IPS DF 19.7 (cell line): ENCODE measurements at regions not wholly inside any gene's neighbourhood (a gene's known extent, or its start where the extent isn't known, plus 50 kb on each side); places are given as distances from the start of the nearest gene placed in this dataset.
A peak's percentile ranks its signal among the peaks of the same experiment; 100 is the strongest.
"Not testable (repeated sequence)": the region's sequence is repeated elsewhere in the genome, so short reads cannot be mapped to it uniquely, and the experiment has no call there.

Source experiments
- DNase-seq: peaks from one replicate; pipeline ENCODE4 v3.0.0-alpha.2; 2013; ENCODE audit warnings: low read depth, low spot score

DNA sequence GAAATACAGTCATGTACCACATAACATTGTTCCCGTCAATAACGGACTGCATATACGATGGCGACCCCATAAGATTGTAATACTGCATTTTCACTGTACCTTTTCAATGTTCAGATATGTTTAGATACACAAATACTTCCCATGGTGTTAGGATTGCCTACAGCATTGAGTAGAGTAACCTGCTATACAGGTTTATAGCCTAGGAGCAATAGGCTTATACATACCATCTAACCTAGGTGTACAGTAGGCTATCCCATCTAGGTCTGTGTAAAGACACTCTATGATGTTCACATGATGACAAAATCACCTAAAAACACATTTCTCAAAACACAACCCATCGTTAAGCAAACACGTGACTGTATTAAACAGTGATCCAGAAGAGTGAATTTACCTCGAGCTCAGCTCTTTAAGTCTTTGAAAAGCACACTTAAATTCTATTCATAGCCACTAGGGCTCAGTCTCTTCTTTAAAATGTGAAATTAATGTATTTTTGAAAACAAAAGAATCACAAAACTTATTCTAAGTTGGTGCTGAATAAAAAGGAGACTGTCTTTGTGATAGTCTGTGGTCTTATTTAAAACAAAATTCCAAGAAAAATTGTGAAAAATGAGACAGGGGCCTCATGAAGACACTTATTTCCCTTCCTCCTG is 239.1 kb upstream of the ARID2 start:
- no peak for DNase-seq

DNA sequence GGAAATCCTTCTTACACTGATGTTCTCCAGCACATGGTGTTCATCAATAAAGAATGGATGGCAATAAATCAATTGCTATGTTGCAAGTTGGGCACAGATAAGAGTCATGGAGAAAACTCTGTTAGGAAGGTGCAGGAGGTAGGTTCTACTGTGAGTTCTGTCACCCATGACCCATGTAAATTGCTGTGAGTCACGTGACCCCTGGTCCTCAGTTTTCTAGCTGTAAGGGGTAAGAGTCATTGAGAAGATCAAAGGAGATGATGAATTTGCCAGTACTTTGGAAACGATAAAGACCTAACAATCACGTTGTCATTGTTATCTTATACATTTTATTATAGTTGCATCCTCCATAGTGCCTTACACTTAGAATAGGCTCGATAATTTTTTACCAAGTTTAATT is 235.2 kb upstream of the ARID2 start:
- no peak for DNase-seq

GRCh38 chr12:45498645-45499044 is 230.9 kb upstream of the ARID2 start:
- DNase-seq, result no peak

GRCh38 chr12:45502481-45503128 is 226.9 kb upstream of the ARID2 start:
- no peak for DNase-seq

GRCh38 chr12:45503899-45504298 is 225.6 kb upstream of the ARID2 start:
- no peak for DNase-seq

DNA sequence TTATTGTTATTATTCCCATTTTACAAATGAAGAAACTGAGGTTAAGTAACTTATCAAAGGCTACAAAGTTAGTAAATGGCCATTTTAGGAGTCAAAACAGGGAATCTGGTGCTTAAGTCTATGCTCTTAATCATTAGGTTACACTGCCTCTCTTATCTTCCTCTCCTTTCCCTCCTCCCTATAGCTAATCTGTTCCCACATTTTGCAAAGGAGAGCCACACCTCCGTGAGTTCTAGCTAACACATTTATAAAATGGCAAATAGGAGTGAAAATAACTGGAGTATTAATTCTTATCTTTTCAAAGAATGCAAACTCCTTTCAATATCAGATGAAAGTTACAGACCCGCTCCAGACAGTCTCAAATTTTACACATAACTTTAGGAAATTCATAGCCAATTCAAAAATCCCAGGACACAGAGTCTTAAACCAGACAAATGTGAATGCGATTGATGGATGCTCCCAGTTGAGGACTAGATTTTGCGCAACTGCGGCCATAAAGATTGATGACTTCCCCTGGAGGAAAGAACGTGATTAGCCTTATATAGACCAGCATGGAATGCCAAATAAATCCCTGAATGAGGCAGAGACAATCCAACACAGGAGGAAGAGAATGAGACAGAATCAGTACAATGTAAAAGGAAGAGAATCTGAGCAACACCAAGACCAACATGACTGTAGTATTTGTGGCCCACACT is 225.0 kb upstream of the ARID2 start:
- DNase-seq, result no peak

DNA sequence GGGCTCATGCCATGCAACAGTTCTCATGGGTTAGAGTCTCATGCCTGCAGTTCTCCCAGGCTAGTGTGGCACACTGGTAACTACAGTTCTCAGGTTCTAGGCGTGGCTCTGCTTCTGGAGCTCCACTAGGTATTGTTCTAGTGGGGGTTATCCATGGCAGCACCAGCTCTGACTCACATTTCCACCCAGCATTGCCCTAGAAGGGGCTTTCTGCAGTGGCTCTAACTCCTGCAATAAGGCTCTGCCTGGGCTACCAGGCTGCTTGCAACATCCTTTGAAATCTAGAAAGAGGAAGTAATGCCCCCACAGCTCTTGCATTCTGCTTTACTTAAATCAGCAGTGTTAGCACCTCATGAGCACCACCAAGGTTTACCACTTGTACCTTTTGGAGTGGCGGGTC is 220.3 kb upstream of the ARID2 start:
- no peak for DNase-seq

DNA sequence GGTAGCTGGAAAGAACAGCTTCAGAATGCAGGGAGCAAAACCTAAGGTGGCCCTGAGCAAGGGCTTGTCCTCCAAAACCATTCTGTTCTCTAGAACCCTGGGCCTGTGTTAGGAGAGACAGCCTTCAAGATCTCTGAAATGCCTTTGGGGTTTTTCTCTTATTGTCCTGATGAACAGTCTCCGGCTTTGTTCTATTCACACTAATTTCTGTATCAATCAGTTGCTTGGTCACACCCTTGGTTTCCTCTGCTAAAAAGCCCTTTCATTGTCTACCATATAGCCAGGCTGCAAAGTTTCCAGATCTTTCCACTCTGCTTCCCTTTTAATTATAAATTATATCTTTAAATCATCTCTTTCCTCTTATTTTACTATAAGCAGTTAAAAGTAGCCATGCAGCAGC is 219.9 kb upstream of the ARID2 start:
- no peak for DNase-seq

GRCh38 chr12:45517381-45517780 is 212.1 kb upstream of the ARID2 start:
- DNase-seq, result no peak

GRCh38 chr12:45518291-45519235 is 210.9 kb upstream of the ARID2 start:
- no peak for DNase-seq

- no peak for DNase-seq
Observed at GRCh38 chr12:45522227-45522626, 207.3 kb upstream of the ARID2 start.

GRCh38 chr12:45526823-45527222 is 202.7 kb upstream of the ARID2 start:
- DNase-seq, result not testable (repeated sequence)

DNA sequence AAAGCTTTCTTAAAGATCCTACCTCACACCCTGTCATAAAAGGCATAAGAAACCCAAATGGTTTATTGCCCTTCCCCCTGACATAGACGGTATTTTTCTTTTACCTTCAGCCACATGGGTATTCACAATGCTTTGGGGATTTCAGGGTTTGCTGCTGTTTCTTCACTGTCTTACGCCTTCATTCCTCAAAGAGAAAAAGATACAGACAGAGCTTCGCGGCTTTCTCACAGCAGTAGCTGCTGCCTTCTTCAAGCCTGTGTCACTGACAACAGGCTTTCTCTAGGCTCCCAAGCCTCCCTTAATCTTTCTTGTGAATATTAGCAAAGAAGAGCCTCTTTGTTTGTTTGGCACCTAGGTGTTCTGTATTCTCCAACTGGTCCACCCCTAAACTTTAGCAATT is 197.4 kb upstream of the ARID2 start:
- no peak for DNase-seq

- DNase-seq, result no peak
Observed at GRCh38 chr12:45535610-45536180, 193.8 kb upstream of the ARID2 start.

GRCh38 chr12:45536284-45536683 is 193.2 kb upstream of the ARID2 start:
- no peak for DNase-seq

DNA sequence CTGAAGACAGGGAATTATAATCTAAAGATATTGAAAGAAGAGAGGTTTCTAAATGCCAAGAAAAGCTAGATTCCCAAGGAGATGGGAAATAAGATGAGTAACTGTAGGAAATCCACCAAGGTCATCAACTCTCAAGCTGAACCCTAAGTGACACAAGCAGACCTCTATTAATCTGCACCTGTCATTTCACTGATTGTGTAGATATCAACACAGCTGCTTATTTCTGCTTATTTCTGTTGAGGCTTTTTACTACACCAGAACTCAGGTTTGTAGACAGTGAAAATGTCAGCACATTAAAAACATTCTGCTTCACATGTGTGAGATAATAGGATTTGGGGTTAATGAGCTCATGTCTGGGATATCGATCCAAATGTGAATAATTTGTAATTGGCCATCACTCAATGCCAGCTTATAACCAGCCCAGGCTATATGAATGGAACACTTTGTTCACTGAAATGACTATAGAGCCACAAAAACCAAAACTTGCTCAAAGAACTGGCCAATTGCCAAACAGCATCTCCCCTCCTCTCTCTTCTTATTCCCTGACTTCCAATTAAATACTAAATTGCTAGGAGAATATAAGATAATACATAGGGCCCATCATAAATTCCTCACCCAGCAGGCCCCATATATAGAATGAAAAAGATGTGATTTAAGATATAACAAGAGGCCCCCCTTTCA is 188.7 kb upstream of the ARID2 start:
- DNase-seq, result no peak

GRCh38 chr12:45543887-45544286 is 185.6 kb upstream of the ARID2 start:
- DNase-seq, result peak; percentile 30

- DNase-seq, result no peak
Observed at GRCh38 chr12:45546545-45546944, 183.0 kb upstream of the ARID2 start.

GRCh38 chr12:45547132-45547531 is 182.4 kb upstream of the ARID2 start:
- DNase-seq, result no peak

GRCh38 chr12:45547822-45548221 is 181.7 kb upstream of the ARID2 start:
- no peak for DNase-seq

DNA sequence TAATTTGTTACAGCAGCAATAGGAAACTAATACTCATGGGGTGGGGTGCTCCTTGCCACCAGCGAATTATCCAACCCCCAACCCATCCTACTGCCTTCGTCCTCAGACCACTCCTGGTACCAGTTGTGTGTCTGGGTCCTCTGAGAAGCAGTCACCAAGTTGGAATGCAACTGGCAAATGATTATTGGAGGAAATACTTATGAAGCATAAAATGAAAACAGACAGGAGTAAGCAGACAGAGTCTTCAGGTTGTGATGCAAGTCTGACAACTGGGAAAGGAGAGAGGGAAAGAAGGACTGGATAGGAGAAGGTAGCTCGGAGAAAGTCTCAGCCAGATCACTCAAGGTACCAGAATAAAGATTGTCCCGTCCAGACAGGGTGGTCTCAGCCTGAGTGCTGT is 181.1 kb upstream of the ARID2 start:
- no peak for DNase-seq
